SJCRH30 (cell line): ENCODE measurements at regions not wholly inside any gene's neighbourhood (a gene's known extent, or its start where the extent isn't known, plus 50 kb on each side); places are given as distances from the start of the nearest gene placed in this dataset.

ENCODE experiments used
- DNase-seq, 2 experiments: peaks; one replicate each; pipeline ENCODE4 v3.0.0-alpha.2; 2015 to 2020
- H3K27ac ChIP-seq: fragments of 250-450 bp; sonication (Bioruptor Pico); 2 replicates; pipeline ENCODE4 v1.5.1; 2020; ENCODE audit warnings: mild to moderate bottlenecking, moderate library complexity
- H3K27me3 ChIP-seq: fragments of 250-450 bp; sonication (Bioruptor Pico); 2 replicates; pipeline ENCODE4 v1.5.1; 2020; ENCODE audit warnings: mild to moderate bottlenecking, moderate library complexity
- H3K36me3 ChIP-seq: fragments of 250-450 bp; sonication (Bioruptor Pico); 2 replicates; pipeline ENCODE4 v1.5.1; 2020; ENCODE audit warnings: mild to moderate bottlenecking, moderate library complexity
- H3K4me1 ChIP-seq: fragments of 250-450 bp; sonication (Bioruptor Pico); 2 replicates; pipeline ENCODE4 v1.5.1; 2020; ENCODE audit warnings: mild to moderate bottlenecking, moderate library complexity
- H3K4me3 ChIP-seq: fragments of 250-450 bp; sonication (Bioruptor Pico); 2 replicates; pipeline ENCODE4 v1.5.1; 2020; ENCODE audit warnings: mild to moderate bottlenecking, moderate library complexity
- H3K9me3 ChIP-seq: fragments of 250-450 bp; sonication (Bioruptor Pico); replicated peaks from 2 replicates; pipeline ENCODE4 v1.5.1; 2020; ENCODE audit warnings: mild to moderate bottlenecking, moderate library complexity

- H3K36me3 ChIP-seq, result no peaks in the 10 kb centered on the region
- no peaks in the 10 kb centered on the region for H3K27me3 ChIP-seq
- no peak overlapping the region for H3K4me3 ChIP-seq
- no peaks in the 10 kb centered on the region; the same call in 1 of the 2 replicates for H3K9me3 ChIP-seq
- DNase-seq, result no peak
- H3K27ac ChIP-seq, result no peak overlapping the region
- no peaks in the 10 kb centered on the region for H3K4me1 ChIP-seq
These were observed 358.2 kb downstream of the SQOR start for GRCh38 chr15:45993072-45993471.

DNA sequence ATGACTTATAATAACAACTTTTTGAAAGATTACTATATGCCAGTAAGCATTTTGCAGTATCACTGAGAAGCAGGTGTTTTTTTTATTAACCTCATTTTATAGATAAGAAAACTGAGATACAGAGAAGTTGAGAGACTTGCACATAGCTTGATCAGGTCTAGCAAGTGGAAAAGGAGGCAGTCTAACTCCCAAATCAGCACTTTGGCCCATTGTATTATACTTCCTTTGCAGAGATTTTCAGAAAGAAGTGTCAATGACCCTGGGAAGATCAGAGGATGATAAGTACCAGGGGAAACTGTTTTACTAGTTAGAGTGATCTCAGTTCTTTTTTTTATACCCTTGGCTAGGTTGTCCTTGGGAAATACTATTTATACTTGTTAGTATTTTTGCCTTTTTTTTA, 358.7 kb downstream of the SQOR start:
- H3K4me3 ChIP-seq, result no peak overlapping the region
- no peaks in the 10 kb centered on the region for H3K27me3 ChIP-seq
- H3K4me1 ChIP-seq, result no peaks in the 10 kb centered on the region
- H3K36me3 ChIP-seq, result no peaks in the 10 kb centered on the region
- no peak overlapping the region for H3K27ac ChIP-seq
- no peaks in the 10 kb centered on the region; the same call in 1 of the 2 replicates for H3K9me3 ChIP-seq
- DNase-seq, result no peak

DNA sequence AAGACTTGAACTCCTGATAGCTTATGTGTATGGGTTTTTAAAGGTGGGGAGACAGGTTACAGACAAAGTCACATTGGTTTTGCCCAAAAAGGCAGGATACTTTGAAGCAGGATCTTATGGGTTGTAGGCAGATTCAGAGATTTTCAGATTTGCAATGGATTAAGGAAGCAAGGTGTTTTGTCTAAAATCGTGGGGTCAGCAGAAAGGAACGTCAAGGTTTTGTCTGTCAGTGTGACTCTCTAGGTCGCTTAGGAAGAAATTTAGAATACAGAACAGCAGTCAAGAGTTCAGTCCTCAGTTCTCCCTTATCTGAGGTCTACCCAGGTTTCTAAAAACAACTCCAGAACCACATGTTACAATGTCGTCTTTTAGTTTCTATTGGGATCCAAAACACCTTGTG, 361.0 kb downstream of the SQOR start:
- Histone ChIP-seq H3K4me1 (no peaks in the 10 kb centered on the region), H3K27ac (no peak overlapping the region), H3K4me3 (no peak overlapping the region), H3K27me3 (no peaks in the 10 kb centered on the region), H3K9me3 (no peaks in the 10 kb centered on the region; the same call in 1 of the 2 replicates), H3K36me3 (no peaks in the 10 kb centered on the region)
- DNase-seq, result no peak

- H3K4me3 ChIP-seq, result no peak overlapping the region
- H3K27me3 ChIP-seq, result no peaks in the 10 kb centered on the region
- no peak for DNase-seq
- H3K4me1 ChIP-seq, result no peaks in the 10 kb centered on the region
- H3K36me3 ChIP-seq, result no peaks in the 10 kb centered on the region
- no peaks in the 10 kb centered on the region for H3K9me3 ChIP-seq
- no peak overlapping the region for H3K27ac ChIP-seq
These were observed 379.7 kb downstream of the SQOR start for GRCh38 chr15:46014532-46014931.

DNA sequence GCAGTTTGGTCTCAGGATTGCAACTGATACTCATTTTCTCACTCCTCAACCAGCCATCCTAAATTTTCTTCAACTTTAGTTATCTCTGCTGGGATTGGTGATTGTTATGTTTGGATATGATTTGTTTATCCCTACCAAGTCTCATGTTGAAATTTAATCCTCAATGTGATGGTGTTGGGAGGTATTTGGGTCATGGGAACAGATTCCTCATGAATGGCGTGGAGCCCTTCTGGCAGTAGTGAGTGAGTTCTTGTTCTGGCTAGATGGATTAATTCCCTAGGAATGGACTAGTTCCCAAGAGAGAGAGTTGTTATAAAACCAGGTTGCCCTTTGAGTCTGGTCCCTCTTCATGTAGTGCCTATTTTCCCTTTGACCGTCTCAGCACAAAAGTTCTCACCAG, 399.9 kb downstream of the SQOR start:
- Histone ChIP-seq H3K4me1 (no peaks in the 10 kb centered on the region), H3K9me3 (no peaks in the 10 kb centered on the region), H3K27ac (no peak overlapping the region), H3K36me3 (no peaks in the 10 kb centered on the region), H3K27me3 (no peaks in the 10 kb centered on the region), H3K4me3 (no peak overlapping the region)
- DNase-seq, result no peak

- no peaks in the 10 kb centered on the region for H3K36me3 ChIP-seq
- H3K9me3 ChIP-seq, result no peaks in the 10 kb centered on the region
- no peak overlapping the region for H3K4me3 ChIP-seq
- DNase-seq, result no peak
- no peaks in the 10 kb centered on the region for H3K4me1 ChIP-seq
- H3K27me3 ChIP-seq, result no peaks in the 10 kb centered on the region
- no peak overlapping the region for H3K27ac ChIP-seq
These were observed 404.9 kb downstream of the SQOR start for GRCh38 chr15:46039703-46040102.

- DNase-seq, result no peak
- no peaks in the 10 kb centered on the region for H3K4me1 ChIP-seq
- H3K4me3 ChIP-seq, result no peak overlapping the region
- no peaks in the 10 kb centered on the region for H3K27me3 ChIP-seq
- no peaks in the 10 kb centered on the region for H3K36me3 ChIP-seq
- no peaks in the 10 kb centered on the region for H3K9me3 ChIP-seq
- H3K27ac ChIP-seq, result no peak overlapping the region
These were observed 407.1 kb downstream of the SQOR start for GRCh38 chr15:46041905-46042304.

DNA sequence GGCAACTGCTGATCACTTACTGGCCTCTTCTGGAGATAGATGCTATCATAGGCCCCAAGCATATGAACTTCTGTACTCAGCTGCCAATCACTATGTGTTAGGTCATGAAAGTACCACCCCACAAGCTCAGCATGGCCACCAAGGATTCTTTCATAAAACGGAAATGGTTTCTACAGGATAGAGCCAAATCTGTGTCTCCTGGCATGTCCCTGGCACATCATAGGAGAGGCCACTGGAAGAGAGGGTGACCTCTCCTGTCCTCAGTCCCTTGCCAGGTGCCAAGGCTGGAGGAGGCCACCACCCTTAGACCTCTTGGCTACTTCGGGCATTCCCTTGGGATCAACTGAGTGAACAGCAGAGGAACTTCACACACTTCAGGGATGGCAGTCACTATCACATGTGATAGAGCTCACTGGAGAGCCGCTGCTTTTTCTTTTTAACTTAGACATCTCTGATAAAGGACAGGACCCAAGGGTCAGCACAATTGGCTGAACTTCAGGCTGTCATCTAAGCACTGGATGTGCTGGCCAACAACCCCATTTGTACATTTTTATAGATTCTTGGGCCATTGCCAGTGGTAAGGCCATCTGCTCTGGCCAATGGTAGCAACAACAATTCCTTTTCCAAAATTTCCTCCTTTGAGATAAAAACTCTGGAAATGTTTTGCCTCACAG, 425.2 kb downstream of the SQOR start:
- Histone ChIP-seq H3K36me3 (no peaks in the 10 kb centered on the region), H3K4me3 (no peak overlapping the region), H3K27me3 (no peaks in the 10 kb centered on the region), H3K27ac (no peak overlapping the region), H3K9me3 (no peaks in the 10 kb centered on the region), H3K4me1 (no peaks in the 10 kb centered on the region)
- DNase-seq, result no peak

- H3K27ac ChIP-seq, result no peak overlapping the region
- H3K9me3 ChIP-seq, result no peaks in the 10 kb centered on the region
- no peaks in the 10 kb centered on the region for H3K36me3 ChIP-seq
- peak in 1 of 2 experiments; percentile 7 for DNase-seq
- H3K27me3 ChIP-seq, result no peaks in the 10 kb centered on the region
- no peak overlapping the region for H3K4me3 ChIP-seq
- no peaks in the 10 kb centered on the region for H3K4me1 ChIP-seq
These were observed 426.2 kb downstream of the SQOR start for GRCh38 chr15:46061002-46061401.

DNA sequence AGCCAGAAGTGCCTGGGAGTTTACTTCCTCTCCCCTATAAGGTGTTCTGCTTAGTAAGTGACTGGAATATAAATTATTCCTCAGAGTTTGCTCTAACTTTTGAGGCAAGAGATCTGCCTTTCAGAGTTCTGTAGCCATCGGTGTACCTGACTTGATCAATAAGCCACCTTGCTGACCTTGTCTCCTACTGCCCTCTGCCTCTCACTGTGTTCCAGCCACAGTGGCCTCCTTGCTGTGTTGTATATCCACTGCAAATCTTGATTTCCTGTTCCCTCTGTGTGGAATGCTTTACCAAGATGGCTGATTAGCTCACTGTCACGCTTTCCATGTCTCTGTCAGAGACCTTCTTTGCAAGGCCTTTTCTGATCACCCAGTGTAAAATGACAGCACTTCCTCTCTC, 442.4 kb downstream of the SQOR start:
- Histone ChIP-seq H3K27me3 (no peaks in the 10 kb centered on the region), H3K4me3 (no peak overlapping the region), H3K4me1 (no peaks in the 10 kb centered on the region), H3K9me3 (no peaks in the 10 kb centered on the region), H3K36me3 (no peaks in the 10 kb centered on the region), H3K27ac (no peak overlapping the region)
- DNase-seq, result no peak

- Histone ChIP-seq H3K9me3 (no peaks in the 10 kb centered on the region), H3K27ac (no peak overlapping the region), H3K36me3 (no peaks in the 10 kb centered on the region), H3K4me1 (no peaks in the 10 kb centered on the region), H3K27me3 (no peaks in the 10 kb centered on the region), H3K4me3 (no peak overlapping the region)
- no peak for DNase-seq
These were observed 444.2 kb downstream of the SQOR start for GRCh38 chr15:46079046-46079445.

GRCh38 chr15:46080016-46080415, 445.2 kb downstream of the SQOR start:
- no peaks in the 10 kb centered on the region for H3K27me3 ChIP-seq
- no peak overlapping the region for H3K27ac ChIP-seq
- DNase-seq, result no peak
- no peak overlapping the region for H3K4me3 ChIP-seq
- H3K9me3 ChIP-seq, result no peaks in the 10 kb centered on the region
- H3K4me1 ChIP-seq, result no peaks in the 10 kb centered on the region
- H3K36me3 ChIP-seq, result no peaks in the 10 kb centered on the region

DNA sequence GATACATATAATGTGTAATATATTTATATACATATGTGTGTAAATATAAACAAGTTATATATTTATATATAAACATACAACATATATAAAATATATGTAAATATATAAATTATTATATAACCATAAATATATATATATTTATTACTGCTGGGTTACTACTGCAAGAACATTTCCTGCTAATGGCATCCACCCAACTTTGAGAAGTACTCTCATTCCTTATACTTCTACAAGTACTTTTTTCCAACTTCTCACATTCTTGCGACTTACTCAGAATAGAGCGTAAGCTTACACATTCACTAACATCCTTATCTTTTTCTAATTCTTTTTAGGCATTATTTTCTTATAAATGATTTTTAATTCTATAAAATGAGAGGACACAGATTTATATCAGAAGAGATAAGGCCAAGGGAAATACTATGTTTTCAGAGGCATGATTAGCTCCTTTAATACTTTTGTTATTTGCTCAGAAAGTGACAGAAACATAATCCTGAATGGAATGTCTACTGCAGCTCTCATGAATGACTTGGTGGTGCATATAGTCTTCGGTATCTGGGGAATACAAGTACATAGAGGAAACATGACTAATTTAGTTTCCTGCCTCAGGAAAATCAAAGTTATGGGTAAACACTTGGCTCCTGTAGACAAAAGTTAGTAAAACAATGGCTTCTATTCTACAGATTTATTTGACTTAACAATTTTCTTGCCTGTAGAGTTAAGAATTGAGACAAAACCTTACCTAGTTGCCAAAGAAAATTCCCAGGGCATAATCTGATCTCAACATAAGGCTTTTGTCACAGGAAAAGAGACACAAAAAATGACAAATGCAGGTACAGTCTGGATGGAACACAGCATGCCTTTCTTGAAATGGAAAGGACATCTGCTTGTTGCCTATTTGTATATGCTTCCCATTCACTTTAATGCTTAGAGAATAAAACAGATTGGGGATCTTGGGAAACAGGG, 453.9 kb downstream of the SQOR start:
- no peak for DNase-seq
- Histone ChIP-seq H3K27ac (no peak overlapping the region), H3K9me3 (no peaks in the 10 kb centered on the region), H3K27me3 (no peaks in the 10 kb centered on the region), H3K4me3 (no peak overlapping the region), H3K4me1 (no peaks in the 10 kb centered on the region), H3K36me3 (no peaks in the 10 kb centered on the region)

DNA sequence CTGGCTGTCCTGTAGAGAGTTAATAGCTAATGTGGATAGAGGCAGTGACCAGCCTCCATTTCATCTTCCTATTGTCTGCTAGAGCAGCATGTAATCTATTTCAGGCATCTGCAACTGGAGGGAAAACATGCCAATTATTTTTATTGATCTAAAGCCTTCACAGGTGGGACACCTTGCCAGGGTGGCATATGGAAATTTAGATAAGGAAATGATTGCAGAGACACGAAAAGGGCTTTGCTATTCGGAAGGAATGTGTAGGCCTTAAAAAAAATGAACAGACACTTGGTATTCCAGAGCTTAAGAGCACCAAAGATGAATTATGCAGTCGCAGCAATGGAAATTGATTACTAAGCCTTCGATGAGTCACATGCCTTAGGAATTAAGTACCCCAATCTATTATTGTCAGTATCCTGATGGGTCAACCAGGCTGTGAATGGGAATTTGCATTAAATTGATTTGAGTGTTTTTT, 454.7 kb downstream of the SQOR start:
- Histone ChIP-seq H3K27me3 (no peaks in the 10 kb centered on the region), H3K27ac (no peak overlapping the region), H3K4me1 (no peaks in the 10 kb centered on the region), H3K9me3 (no peaks in the 10 kb centered on the region), H3K36me3 (no peaks in the 10 kb centered on the region), H3K4me3 (no peak overlapping the region)
- DNase-seq, result no peak

DNA sequence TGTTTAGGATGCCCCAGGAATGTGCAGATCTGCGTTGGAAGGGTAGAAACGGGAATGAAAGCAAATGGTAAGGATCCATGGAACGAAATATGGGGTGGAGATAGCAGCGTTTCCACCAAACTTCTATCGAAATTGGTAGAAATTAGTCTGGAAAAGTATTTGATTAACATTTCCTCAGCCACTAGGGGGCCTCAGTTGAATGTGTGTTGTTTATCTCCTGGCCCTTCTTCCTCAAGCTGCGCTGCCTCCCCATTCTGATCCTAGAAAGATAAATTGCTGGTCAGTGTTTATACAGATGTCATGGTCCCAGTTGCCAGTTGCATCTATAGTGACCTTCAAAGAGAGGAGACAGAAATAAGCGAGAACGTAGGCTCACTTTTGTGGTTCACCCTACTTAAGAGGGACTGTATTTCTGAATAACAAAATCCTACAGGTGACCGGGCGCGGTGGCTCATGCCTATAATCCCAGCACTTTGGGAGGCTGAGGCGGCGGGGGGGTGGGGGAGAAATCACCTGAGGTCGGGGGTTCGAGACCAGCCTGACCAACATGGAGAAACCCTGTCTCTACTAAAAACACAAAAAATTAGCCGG, 457.1 kb downstream of the SQOR start:
- peak; percentile 47 to 74 for DNase-seq
- Histone ChIP-seq H3K9me3 (no peaks in the 10 kb centered on the region), H3K36me3 (no peaks in the 10 kb centered on the region), H3K27me3 (no peaks in the 10 kb centered on the region), H3K27ac (no peak overlapping the region), H3K4me1 (no peaks in the 10 kb centered on the region), H3K4me3 (no peak overlapping the region)
